ENCODE measurements at regions not wholly inside any gene's neighbourhood (a gene's known extent, or its start where the extent isn't known, plus 50 kb on each side); places are given as distances from the start of the nearest gene placed in this dataset.

DNA sequence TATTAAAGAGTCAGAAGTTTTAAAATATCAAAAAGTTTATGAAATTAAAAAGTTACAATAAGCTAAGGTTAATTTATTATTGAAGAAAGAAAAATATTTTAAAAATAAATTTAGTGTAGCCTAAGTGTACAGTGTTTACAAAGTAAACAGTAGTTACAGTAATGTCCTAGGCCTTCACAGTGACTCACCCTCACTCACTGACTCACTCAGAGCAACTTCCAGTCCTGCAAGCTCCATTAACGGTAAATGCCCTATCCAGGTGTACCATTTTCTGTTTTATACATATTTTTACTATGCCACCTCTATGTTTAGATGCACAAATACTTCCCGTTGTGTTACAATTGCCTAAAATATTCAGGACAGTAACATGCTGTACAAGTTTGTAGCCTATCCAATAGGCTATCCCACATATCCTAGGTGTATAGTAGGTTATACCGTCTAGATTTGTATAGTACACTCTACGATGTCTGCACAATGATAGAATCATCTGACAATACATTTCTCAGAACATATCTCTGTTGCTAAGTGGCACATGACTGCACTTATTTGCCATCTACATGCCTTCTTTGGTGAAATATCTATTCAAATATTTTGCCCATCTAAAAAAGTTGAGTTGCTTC, 67.2 kb upstream of the WSB1 start:
- no peaks in the 10 kb centered on the region for H3K27me3 ChIP-seq (ENCODE audit: control insufficient read depth, insufficient read depth, low read length)
- no peak for DNase-seq (ENCODE audit: low read depth, low spot score)
- H3K4me3 ChIP-seq (ENCODE audit: low read length): no peak overlapping the region
- no peaks in the 10 kb centered on the region for H3K9me3 ChIP-seq (ENCODE audit: control insufficient read depth, insufficient read depth, low read length)
- H3K4me1 ChIP-seq (ENCODE audit: control insufficient read depth, insufficient read depth, low read length): no peaks in the 10 kb centered on the region
- no peak overlapping the region for H3K27ac ChIP-seq (ENCODE audit: low read length)
- no peaks in the 10 kb centered on the region for H3K36me3 ChIP-seq (ENCODE audit: control insufficient read depth, insufficient read depth, low read length)
- no CpG with 5 or more reads among the region's 4 CpGs for WGBS (ENCODE audit: insufficient coverage, insufficient read length)

DNA sequence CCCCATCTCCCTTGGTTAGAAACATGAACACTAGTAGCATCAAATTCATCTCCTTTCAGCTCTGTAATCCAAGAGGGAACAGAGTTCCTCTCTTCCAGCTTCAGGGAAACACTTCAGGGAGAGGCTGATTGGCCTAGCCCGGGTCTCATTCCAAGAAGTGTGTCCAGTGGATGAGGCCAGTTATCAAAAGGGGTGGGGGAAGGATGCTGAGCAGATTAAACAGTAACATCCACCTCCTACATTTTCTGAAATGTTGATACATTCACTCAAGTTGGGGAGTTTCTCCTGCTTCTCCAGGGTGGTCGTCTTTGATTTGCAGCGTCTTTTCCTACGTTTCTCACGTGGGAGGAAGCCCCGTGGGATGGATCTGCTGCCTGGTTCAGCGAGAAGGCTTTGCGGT, 62.9 kb upstream of the WSB1 start:
- no peaks in the 10 kb centered on the region for H3K27me3 ChIP-seq (ENCODE audit: control insufficient read depth, insufficient read depth, low read length)
- H3K36me3 ChIP-seq (ENCODE audit: control insufficient read depth, insufficient read depth, low read length): no peaks in the 10 kb centered on the region
- H3K4me3 ChIP-seq (ENCODE audit: low read length): no peak overlapping the region
- no peaks in the 10 kb centered on the region for H3K4me1 ChIP-seq (ENCODE audit: control insufficient read depth, insufficient read depth, low read length)
- no peaks in the 10 kb centered on the region for H3K9me3 ChIP-seq (ENCODE audit: control insufficient read depth, insufficient read depth, low read length)
- DNase-seq (ENCODE audit: low read depth, low spot score): no peak
- H3K27ac ChIP-seq (ENCODE audit: low read length): no peak overlapping the region
- WGBS (ENCODE audit: insufficient coverage, insufficient read length): no CpG with 5 or more reads among the region's 8 CpGs

DNA sequence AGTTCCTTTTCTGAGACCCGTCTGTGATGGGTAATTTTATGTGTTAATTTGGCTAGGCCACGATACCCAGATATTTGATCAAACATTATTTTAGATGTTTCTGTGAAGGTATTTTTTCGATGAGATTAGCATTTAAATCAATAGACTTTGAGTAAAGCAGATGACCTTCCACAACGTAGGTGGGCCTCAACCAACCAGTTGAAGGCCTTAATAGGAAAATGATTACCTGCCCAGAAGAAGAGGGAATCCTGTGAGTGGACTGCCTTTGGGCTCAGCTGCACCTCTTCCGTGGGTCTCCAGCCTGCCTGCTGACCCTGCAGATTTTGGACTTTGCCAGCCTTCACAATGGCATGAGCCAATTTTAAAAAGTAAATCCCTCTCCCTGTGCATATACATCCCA, 61.6 kb upstream of the WSB1 start:
- Histone ChIP-seq H3K9me3 (ENCODE audit: control insufficient read depth, insufficient read depth, low read length) (no peaks in the 10 kb centered on the region), H3K4me3 (ENCODE audit: low read length) (no peak overlapping the region), H3K27ac (ENCODE audit: low read length) (no peak overlapping the region), H3K36me3 (ENCODE audit: control insufficient read depth, insufficient read depth, low read length) (no peaks in the 10 kb centered on the region), H3K4me1 (ENCODE audit: control insufficient read depth, insufficient read depth, low read length) (no peaks in the 10 kb centered on the region), H3K27me3 (ENCODE audit: control insufficient read depth, insufficient read depth, low read length) (no peaks in the 10 kb centered on the region)
- WGBS (ENCODE audit: insufficient coverage, insufficient read length): no CpG with 5 or more reads among the region's 5 CpGs
- no peak for DNase-seq (ENCODE audit: low read depth, low spot score)

DNA sequence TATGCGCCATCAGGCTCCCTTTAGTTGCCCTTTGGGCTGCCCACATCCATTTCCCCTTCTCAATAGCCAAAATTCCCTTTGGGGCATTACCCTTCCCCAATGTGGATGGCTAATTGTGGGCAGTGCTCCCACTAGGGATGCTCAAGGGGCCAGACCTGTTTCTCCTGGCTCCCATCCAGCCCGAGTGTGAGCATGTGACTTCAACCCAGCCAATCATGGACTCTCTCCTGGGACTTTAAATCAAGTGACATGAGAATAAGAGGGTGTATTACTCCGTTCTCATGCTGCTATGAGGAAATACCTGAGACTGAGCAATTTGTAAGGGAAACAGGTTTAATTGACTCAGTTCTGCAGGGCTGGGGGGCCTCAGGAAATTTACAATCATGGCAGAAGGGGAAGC, 60.9 kb upstream of the WSB1 start:
- WGBS (ENCODE audit: insufficient coverage, insufficient read length): no CpG with 5 or more reads among the region's 3 CpGs
- no peaks in the 10 kb centered on the region for H3K9me3 ChIP-seq (ENCODE audit: control insufficient read depth, insufficient read depth, low read length)
- no peaks in the 10 kb centered on the region for H3K27me3 ChIP-seq (ENCODE audit: control insufficient read depth, insufficient read depth, low read length)
- H3K27ac ChIP-seq (ENCODE audit: low read length): no peak overlapping the region
- no peak for DNase-seq (ENCODE audit: low read depth, low spot score)
- H3K36me3 ChIP-seq (ENCODE audit: control insufficient read depth, insufficient read depth, low read length): no peaks in the 10 kb centered on the region
- no peaks in the 10 kb centered on the region for H3K4me1 ChIP-seq (ENCODE audit: control insufficient read depth, insufficient read depth, low read length)
- H3K4me3 ChIP-seq (ENCODE audit: low read length): no peak overlapping the region

DNA sequence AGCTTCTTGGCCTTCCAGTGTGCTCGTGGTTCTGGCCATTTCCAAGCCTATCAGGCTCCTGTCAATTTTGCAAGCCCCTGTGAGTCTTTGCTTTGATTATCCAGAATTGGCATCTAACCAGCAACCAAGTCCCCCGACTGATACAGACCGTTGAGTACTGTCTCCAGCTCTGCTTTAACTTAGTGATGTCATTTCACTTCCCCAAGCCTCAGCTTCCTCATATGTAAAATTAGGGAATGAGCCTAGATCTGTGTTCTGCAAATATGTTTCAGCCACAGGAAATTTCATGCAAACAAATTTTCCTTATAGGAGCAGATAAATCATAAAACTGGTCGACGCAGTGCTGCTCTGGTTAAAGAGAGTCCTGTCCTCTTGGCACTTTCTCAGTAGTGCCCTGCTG, 60.1 kb upstream of the WSB1 start:
- H3K4me3 ChIP-seq (ENCODE audit: low read length): no peak overlapping the region
- no peaks in the 10 kb centered on the region for H3K9me3 ChIP-seq (ENCODE audit: control insufficient read depth, insufficient read depth, low read length)
- DNase-seq (ENCODE audit: low read depth, low spot score): no peak
- H3K36me3 ChIP-seq (ENCODE audit: control insufficient read depth, insufficient read depth, low read length): no peaks in the 10 kb centered on the region
- no peaks in the 10 kb centered on the region for H3K27me3 ChIP-seq (ENCODE audit: control insufficient read depth, insufficient read depth, low read length)
- no CpG with 5 or more reads among the region's 5 CpGs for WGBS (ENCODE audit: insufficient coverage, insufficient read length)
- no peaks in the 10 kb centered on the region for H3K4me1 ChIP-seq (ENCODE audit: control insufficient read depth, insufficient read depth, low read length)
- H3K27ac ChIP-seq (ENCODE audit: low read length): no peak overlapping the region

DNA sequence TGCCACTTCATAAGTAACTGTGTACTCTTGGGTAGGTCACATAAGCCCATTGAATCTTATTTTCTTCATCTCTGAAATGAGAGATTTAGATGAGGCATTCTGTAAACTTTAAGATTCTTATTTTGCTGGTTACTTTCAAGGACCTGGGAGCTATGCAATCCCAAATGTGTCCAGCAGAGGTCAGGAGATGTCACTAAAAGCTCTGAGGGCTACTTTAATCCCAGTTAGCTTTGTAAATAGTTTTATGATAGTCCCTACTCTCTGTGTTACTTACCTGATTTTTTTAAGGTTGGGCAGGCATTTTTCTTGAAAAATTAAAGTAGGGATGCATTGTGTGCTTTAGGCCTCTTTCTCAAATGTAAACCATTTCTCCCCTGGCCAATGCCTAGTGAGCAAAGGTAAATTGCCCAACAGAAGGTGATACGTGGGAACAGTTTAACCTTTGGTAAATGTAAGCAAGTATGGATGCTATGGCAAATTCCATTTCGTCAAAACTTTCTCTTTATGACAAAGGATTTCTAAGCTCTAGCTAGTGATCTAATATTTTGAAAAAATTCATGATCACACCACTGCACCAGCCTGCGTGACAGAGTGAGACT, 57.1 kb upstream of the WSB1 start:
- no peak for DNase-seq (ENCODE audit: low read depth, low spot score)
- Histone ChIP-seq H3K36me3 (ENCODE audit: control insufficient read depth, insufficient read depth, low read length) (no peaks in the 10 kb centered on the region), H3K27ac (ENCODE audit: low read length) (no peak overlapping the region), H3K4me1 (ENCODE audit: control insufficient read depth, insufficient read depth, low read length) (no peaks in the 10 kb centered on the region), H3K27me3 (ENCODE audit: control insufficient read depth, insufficient read depth, low read length) (no peaks in the 10 kb centered on the region), H3K4me3 (ENCODE audit: low read length) (no peak overlapping the region), H3K9me3 (ENCODE audit: control insufficient read depth, insufficient read depth, low read length) (no peaks in the 10 kb centered on the region)
- WGBS (ENCODE audit: insufficient coverage, insufficient read length): no CpG with 5 or more reads among the region's 3 CpGs

DNA sequence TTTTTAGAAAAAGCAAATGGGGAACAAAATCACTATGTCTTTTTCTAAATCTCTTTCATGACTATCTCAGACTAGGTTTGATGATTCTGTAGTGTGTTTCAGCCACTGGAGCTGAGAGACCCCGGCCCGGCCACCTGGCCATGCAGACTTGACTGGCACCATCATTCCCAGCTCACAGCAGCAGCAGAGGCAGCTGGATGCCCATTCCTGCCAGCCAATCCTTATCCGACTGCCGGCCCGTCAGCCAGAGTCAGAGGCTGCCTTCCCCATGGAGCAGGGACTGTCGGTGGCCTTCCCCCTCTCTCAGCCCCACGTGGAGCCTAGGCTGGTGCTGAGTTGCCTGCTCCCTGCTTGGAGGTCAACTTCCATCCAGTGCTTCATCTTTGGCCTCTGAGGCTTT, 56.0 kb upstream of the WSB1 start:
- no peak for DNase-seq (ENCODE audit: low read depth, low spot score)
- WGBS (ENCODE audit: insufficient coverage, insufficient read length): no CpG with 5 or more reads among the region's 7 CpGs
- no peak overlapping the region for H3K4me3 ChIP-seq (ENCODE audit: low read length)
- H3K27ac ChIP-seq (ENCODE audit: low read length): no peak overlapping the region
- no peaks in the 10 kb centered on the region for H3K27me3 ChIP-seq (ENCODE audit: control insufficient read depth, insufficient read depth, low read length)
- H3K36me3 ChIP-seq (ENCODE audit: control insufficient read depth, insufficient read depth, low read length): no peaks in the 10 kb centered on the region
- no peaks in the 10 kb centered on the region for H3K9me3 ChIP-seq (ENCODE audit: control insufficient read depth, insufficient read depth, low read length)
- H3K4me1 ChIP-seq (ENCODE audit: control insufficient read depth, insufficient read depth, low read length): no peaks in the 10 kb centered on the region

DNA sequence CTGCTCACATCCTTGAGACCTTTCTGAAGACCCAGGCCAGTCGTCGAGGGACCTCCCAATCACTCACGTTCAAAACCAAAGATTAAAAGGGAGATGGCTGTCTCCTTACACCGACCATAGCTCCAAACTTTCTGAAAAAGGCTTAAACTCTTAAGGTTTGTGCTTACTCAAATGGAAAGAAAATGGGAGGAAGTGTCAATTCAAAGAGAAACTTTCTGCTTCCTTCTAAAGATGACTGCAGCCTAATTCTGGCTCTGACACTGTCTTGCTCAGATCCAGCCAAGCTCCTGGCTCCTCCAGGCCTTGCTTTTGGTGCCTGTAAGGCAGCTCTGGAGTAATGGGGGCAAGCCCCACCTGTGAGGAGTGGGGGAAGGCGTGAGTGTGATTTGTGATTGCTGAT, 54.9 kb upstream of the WSB1 start:
- Histone ChIP-seq H3K36me3 (ENCODE audit: control insufficient read depth, insufficient read depth, low read length) (no peaks in the 10 kb centered on the region), H3K4me1 (ENCODE audit: control insufficient read depth, insufficient read depth, low read length) (peaks cover under 1% of the 10 kb centered on the region), H3K4me3 (ENCODE audit: low read length) (no peak overlapping the region), H3K27me3 (ENCODE audit: control insufficient read depth, insufficient read depth, low read length) (no peaks in the 10 kb centered on the region), H3K9me3 (ENCODE audit: control insufficient read depth, insufficient read depth, low read length) (peaks cover under 1% of the 10 kb centered on the region; the same call in 1 of the 2 replicates), H3K27ac (ENCODE audit: low read length) (no peak overlapping the region)
- DNase-seq (ENCODE audit: low read depth, low spot score): no peak
- no CpG with 5 or more reads among the region's 5 CpGs for WGBS (ENCODE audit: insufficient coverage, insufficient read length)

DNA sequence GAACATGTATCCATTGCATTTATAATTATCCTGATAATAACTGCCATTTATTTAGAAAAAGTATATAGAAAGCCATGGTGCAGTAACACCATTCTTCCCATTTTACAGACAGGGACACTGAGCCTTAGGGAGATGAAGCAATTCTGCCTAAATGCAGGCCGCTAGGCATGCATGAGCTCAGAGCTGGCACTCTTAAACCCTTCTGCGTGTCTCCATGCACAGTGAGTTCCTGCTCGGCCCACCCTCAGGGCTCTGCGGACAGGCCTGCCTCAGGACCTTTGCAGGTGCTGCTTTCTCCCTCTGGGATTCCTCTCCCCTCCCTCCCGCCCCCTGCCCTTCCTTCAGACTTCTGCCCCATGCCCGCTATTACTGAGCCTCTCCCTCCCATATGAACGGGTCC, 54.3 kb upstream of the WSB1 start:
- no peak overlapping the region for H3K4me3 ChIP-seq (ENCODE audit: low read length)
- H3K27me3 ChIP-seq (ENCODE audit: control insufficient read depth, insufficient read depth, low read length): no peaks in the 10 kb centered on the region
- no CpG with 5 or more reads among the region's 7 CpGs for WGBS (ENCODE audit: insufficient coverage, insufficient read length)
- no peaks in the 10 kb centered on the region for H3K36me3 ChIP-seq (ENCODE audit: control insufficient read depth, insufficient read depth, low read length)
- H3K27ac ChIP-seq (ENCODE audit: low read length): no peak overlapping the region
- DNase-seq (ENCODE audit: low read depth, low spot score): no peak
- H3K4me1 ChIP-seq (ENCODE audit: control insufficient read depth, insufficient read depth, low read length): peaks cover 1% of the 10 kb centered on the region
- peaks cover 1% of the 10 kb centered on the region; the same call in 1 of the 2 replicates for H3K9me3 ChIP-seq (ENCODE audit: control insufficient read depth, insufficient read depth, low read length)

DNA sequence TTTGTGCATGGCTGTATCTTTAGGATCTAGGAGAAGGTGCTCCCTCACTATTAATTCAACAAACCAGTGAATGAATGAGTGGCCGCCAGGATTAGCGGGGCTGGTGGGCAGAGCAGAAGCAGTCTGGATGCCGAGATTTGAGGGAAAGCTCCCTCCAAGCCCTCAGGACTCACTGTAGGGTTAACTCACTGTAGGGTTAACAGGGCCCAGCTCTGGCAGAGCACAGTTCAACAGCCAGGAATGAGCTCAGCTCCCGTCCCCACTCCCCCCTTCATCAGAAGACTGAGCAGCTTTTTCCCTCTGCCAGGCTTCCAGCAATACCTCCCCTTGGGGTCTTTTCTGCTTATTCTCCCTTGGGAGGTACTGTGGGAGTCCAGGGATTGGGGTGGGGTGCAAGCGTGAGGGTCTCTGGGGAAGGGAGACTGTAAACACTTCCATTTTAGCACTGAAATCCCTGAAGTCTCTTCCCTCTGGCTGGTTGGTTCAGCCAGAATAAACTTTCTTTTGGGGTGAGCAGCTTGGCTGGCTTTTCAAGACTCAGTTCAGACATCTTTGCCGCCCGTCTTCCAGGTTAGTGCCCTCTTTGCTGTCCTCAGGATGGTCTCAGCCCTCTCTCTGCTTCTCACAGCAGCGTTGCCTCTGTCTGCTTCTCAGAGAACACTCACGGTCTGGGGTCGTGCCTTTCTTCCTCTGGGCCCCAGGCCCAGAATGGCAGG, 53.7 kb upstream of the WSB1 start:
- no peak overlapping the region for H3K27ac ChIP-seq (ENCODE audit: low read length)
- H3K9me3 ChIP-seq (ENCODE audit: control insufficient read depth, insufficient read depth, low read length): peaks cover 1% of the 10 kb centered on the region; the same call in 1 of the 2 replicates
- H3K27me3 ChIP-seq (ENCODE audit: control insufficient read depth, insufficient read depth, low read length): no peaks in the 10 kb centered on the region
- no peak overlapping the region for H3K4me3 ChIP-seq (ENCODE audit: low read length)
- no CpG with 5 or more reads among the region's 10 CpGs for WGBS (ENCODE audit: insufficient coverage, insufficient read length)
- H3K4me1 ChIP-seq (ENCODE audit: control insufficient read depth, insufficient read depth, low read length): peaks cover 1% of the 10 kb centered on the region
- DNase-seq (ENCODE audit: low read depth, low spot score): no peak
- no peaks in the 10 kb centered on the region for H3K36me3 ChIP-seq (ENCODE audit: control insufficient read depth, insufficient read depth, low read length)
